AG08396 (cell line): ENCODE measurements at regions not wholly inside any gene's neighbourhood (a gene's known extent, or its start where the extent isn't known, plus 50 kb on each side); places are given as distances from the start of the nearest gene placed in this dataset.

ENCODE experiments used
- DNase-seq: peaks from one replicate; pipeline ENCODE4 v3.0.0; 2012; ENCODE audit warnings: low spot score, mixed read lengths

GRCh38 chr2:106709229-106709628 is 176.7 kb downstream of the ST6GAL2 start:
- DNase-seq: no peak

GRCh38 chr2:106719222-106719621 is 166.7 kb downstream of the ST6GAL2 start:
- DNase-seq: no peak

- no peak for DNase-seq
Measured at GRCh38 chr2:106720026-106720425, 165.9 kb downstream of the ST6GAL2 start.

- no peak for DNase-seq
Measured at GRCh38 chr2:106724301-106724794, 161.6 kb downstream of the ST6GAL2 start.

- no peak for DNase-seq
Measured at GRCh38 chr2:106734165-106734564, 151.8 kb downstream of the ST6GAL2 start.

GRCh38 chr2:106735807-106736206 is 150.2 kb downstream of the ST6GAL2 start:
- DNase-seq: no peak

GRCh38 chr2:106736221-106736620 is 149.7 kb downstream of the ST6GAL2 start:
- no peak for DNase-seq

- no peak for DNase-seq
Measured at GRCh38 chr2:106745468-106745867, 140.5 kb downstream of the ST6GAL2 start.

GRCh38 chr2:106749823-106750222 is 136.1 kb downstream of the ST6GAL2 start:
- DNase-seq: no peak
